ENCODE measurements at regions not wholly inside any gene's neighbourhood (a gene's known extent, or its start where the extent isn't known, plus 50 kb on each side); places are given as distances from the start of the nearest gene placed in this dataset.

DNA sequence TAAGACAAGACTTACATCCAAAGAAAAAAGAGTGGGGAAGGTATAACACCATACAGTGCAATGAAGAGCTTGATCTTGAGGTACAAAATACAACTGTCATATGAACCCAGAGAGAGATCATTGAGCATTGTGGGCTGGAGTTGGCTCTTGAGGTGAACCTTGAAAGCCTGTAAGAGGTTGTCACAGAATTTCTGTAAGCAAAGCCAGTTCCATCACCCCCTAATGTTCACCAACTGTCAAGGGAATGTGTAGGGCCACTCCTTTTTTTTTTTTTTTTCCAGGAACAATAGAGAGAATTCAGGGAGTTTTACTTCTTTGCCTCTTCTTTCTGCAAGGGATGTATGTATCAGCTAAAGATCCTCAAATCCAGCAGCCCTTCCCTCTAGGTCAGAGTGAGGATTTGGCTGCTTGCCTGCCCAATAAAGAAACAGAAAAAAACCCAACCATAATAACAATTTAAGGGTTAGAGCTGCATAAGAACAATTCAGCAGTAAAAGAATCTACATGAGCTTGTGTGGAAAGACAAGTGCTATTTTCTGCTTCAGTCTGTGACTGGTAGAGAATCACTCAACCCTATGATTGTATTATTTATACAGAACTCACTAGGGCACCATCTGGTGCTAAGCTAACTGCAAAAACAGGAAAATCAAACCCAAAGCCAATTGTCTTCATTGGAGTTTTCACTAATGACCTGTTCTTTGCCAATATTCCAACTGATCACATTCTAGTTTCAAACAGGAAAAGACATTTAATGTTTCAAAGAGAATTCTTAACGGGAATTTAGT lies 217.5 kb upstream of the TEX13C start:
- H3K36me3 ChIP-seq: no peaks in the 10 kb centered on the region
- H3K4me1 ChIP-seq: no peaks in the 10 kb centered on the region
- DNase-seq: no peak
- no peaks in the 10 kb centered on the region for H3K9me3 ChIP-seq
- intact Hi-C loops (cut with DNase I): no loop called here
- no peaks in the 10 kb centered on the region for H3K27me3 ChIP-seq (ENCODE audit: low read depth)
- TF ChIP-seq, protein P1, sequence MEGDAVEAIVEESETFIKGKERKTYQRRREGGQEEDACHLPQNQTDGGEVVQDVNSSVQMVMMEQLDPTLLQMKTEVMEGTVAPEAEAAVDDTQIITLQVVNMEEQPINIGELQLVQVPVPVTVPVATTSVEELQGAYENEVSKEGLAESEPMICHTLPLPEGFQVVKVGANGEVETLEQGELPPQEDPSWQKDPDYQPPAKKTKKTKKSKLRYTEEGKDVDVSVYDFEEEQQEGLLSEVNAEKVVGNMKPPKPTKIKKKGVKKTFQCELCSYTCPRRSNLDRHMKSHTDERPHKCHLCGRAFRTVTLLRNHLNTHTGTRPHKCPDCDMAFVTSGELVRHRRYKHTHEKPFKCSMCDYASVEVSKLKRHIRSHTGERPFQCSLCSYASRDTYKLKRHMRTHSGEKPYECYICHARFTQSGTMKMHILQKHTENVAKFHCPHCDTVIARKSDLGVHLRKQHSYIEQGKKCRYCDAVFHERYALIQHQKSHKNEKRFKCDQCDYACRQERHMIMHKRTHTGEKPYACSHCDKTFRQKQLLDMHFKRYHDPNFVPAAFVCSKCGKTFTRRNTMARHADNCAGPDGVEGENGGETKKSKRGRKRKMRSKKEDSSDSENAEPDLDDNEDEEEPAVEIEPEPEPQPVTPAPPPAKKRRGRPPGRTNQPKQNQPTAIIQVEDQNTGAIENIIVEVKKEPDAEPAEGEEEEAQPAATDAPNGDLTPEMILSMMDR (IDR thresholded peaks at IDR 0.05): no peak
- H3K27ac ChIP-seq: no peak overlapping the region
- ATAC-seq: no peak
- H3K4me3 ChIP-seq: no peak overlapping the region

DNA sequence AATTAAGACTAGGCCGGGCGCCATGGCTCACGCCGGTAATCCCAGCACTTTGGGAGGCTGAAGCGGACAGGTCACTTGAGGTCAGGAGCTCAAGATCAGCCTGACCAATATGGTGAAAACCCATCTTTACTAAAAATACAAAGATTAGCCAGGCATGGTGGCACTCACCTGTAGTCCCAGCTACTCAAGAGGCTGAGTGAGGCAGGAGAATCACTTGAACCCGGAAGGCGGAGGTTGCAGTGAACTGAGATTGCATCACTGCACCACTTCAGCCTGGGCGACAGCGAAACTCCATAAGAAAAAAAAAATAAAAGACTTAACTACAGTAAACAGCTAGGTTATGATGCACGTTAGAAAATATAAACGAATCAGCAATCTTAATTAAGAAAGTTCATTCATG lies 216.0 kb upstream of the TEX13C start:
- peak in 1 of 2 donors; percentile 61 for ATAC-seq
- no peak overlapping the region for H3K4me3 ChIP-seq
- H3K9me3 ChIP-seq: no peaks in the 10 kb centered on the region
- TF ChIP-seq, protein P1 (IDR thresholded peaks at IDR 0.05): no peak
- no peaks in the 10 kb centered on the region for H3K4me1 ChIP-seq
- no peaks in the 10 kb centered on the region for H3K27me3 ChIP-seq (ENCODE audit: low read depth)
- H3K27ac ChIP-seq: no peak overlapping the region
- H3K36me3 ChIP-seq: no peaks in the 10 kb centered on the region
- intact Hi-C loops (cut with DNase I): no loop called here
- peak; percentile 41 for DNase-seq

DNA sequence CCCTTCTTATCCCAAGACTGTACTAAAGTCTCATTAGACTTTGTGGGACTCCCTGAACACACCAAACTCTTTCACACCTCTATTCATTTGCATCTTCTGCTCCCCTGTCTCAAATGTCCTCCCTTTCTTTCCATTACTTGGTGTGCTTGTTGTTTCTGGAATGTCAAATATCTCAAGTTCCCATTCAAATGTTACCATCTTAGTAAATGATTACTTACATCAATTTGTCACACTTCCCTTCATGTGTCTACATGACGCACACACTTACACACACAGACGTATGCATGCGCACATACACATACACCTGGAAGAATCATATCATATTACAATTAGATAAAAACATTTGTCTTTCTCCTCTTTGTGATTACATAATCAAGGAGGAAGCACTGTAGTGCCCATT lies 210.8 kb upstream of the TEX13C start:
- intact Hi-C loops (cut with DNase I): no loop called here
- Histone ChIP-seq H3K4me1 (no peaks in the 10 kb centered on the region), H3K27ac (no peak overlapping the region), H3K9me3 (no peaks in the 10 kb centered on the region), H3K36me3 (no peaks in the 10 kb centered on the region), H3K27me3 (ENCODE audit: low read depth) (no peaks in the 10 kb centered on the region), H3K4me3 (no peak overlapping the region)
- DNase-seq: no peak
- TF ChIP-seq, protein P1 (IDR thresholded peaks at IDR 0.05): no peak
- ATAC-seq: no peak

DNA sequence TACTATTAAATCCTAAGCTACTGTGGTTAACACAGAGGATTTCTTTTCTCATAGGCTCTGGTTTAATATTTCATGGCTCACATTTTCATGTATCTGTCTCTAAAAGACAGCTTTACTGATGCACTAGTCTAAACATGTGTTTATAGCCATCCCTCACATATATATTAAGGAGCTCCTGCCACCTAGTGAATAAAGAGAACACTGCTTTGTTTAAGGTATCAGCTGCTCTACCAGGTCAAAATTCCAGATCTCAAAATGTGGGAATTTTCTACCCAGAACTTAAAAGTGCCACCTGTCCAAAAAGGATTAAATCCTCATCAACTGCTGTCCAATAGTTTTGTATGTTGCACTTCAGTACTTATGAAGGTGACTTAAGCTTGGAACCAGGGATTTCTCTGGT lies 188.5 kb upstream of the TEX13C start:
- H3K9me3 ChIP-seq: no peaks in the 10 kb centered on the region
- H3K4me3 ChIP-seq: no peak overlapping the region
- intact Hi-C loops (cut with DNase I): no loop called here
- ATAC-seq (peak in 1 of 2 donors; percentile 43), DNase-seq (no peak)
- no peaks in the 10 kb centered on the region for H3K4me1 ChIP-seq
- no peak overlapping the region for H3K27ac ChIP-seq
- TF ChIP-seq, protein P1 (IDR thresholded peaks at IDR 0.05): peak; percentile 21
- no peaks in the 10 kb centered on the region for H3K36me3 ChIP-seq
- no peaks in the 10 kb centered on the region for H3K27me3 ChIP-seq (ENCODE audit: low read depth)

DNA sequence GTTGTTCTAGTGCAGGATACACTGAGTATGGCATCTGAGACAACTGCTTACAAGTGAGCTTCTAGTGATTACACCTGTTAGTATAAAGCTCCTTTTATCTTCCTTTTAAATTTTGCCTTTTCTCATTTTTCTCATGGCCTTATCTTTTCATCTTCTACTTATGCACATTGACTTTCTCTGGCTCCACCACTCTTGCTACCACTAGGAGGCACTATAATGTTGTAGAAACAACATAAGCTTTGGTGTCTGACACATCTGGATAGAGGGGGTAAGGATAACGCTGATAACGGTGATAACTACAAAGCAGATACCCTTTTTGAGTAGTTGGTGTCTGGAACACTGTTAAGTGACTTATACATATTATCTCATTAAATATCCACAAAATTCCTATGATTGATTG lies 187.4 kb upstream of the TEX13C start:
- intact Hi-C loops (cut with DNase I): no loop called here
- TF ChIP-seq, protein P1 (IDR thresholded peaks at IDR 0.05): peak; percentile 16
- DNase-seq (no peak), ATAC-seq (no peak)
- H3K9me3 ChIP-seq: no peaks in the 10 kb centered on the region
- H3K27me3 ChIP-seq (ENCODE audit: low read depth): no peaks in the 10 kb centered on the region
- H3K36me3 ChIP-seq: no peaks in the 10 kb centered on the region
- H3K4me1 ChIP-seq: no peaks in the 10 kb centered on the region
- no peak overlapping the region for H3K4me3 ChIP-seq
- no peak overlapping the region for H3K27ac ChIP-seq
